Peyer's patch (tissue), 4 donors: ENCODE measurements at regions not wholly inside any gene's neighbourhood (a gene's known extent, or its start where the extent isn't known, plus 50 kb on each side); places are given as distances from the start of the nearest gene placed in this dataset.
A peak's percentile ranks its signal among the peaks of the same experiment; 100 is the strongest.

Source experiments
- CTCF ChIP-seq, 6 experiments: fragments of 450-650 bp in 4 of 6; fragments of 200-600 bp in 2 of 6; sonication (generic) in 1 of 6; IDR thresholded peaks; one replicate each; pipeline ENCODE4 v1.5.1; 2017 to 2019; ENCODE audit warnings: antibody characterized with exemption in 6 of 6, mild to moderate bottlenecking in 3 of 6, moderate library complexity in 1 of 6
- POLR2A ChIP-seq, 2 donors: fragments of 450-650 bp; IDR thresholded peaks; one replicate each; pipeline ENCODE4 v1.5.1; 2017; ENCODE audit warnings: antibody characterized with exemption in 2 of 2, mild to moderate bottlenecking in 2 of 2, moderate library complexity in 2 of 2

DNA sequence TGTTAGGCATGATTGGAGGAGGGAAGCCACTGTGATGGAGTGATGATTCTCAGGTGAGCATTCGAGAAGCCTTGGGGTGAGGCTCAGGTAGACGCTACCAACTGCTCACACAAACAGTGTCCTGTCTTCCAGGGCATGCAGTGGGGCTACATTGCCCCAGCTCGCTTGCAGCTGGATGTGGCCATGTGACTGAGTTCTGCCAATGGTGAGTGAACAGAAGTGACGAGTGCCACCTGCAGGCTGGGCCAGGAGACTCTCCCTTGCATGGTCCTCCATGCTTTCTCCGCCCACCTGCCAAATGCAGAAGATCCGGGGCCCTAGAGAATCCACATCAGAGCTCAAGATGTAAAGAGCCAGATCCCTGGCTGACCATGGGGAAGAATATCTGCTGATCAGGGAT, 195.9 kb downstream of the BCR start:
- TF ChIP-seq POLR2A (IDR thresholded peaks at IDR 0.05) (no peak), CTCF (IDR thresholded peaks at IDR 0.05) (peak in 4 of 6 experiments; percentile 37 to 69 (median 64))
